HG03558 (cell line): ENCODE measurements at regions not wholly inside any gene's neighbourhood (a gene's known extent, or its start where the extent isn't known, plus 50 kb on each side); places are given as distances from the start of the nearest gene placed in this dataset.
"Not testable (repeated sequence)": the region's sequence is repeated elsewhere in the genome, so short reads cannot be mapped to it uniquely, and the experiment has no call there.

Experiments
- ATAC-seq: cut with Tn5 transposase; IDR thresholded peaks from one replicate; pipeline ENCODE4 v1.9.1; 2021; ENCODE audit warnings: moderate number of reproducible peaks; ENCODE audit not compliant: unreplicated experiment; ENCODE audit errors: extremely low read depth

- no peak for ATAC-seq
These were observed 319.2 kb upstream of the API5 start for GRCh38 chr11:42992594-42992993.

GRCh38 chr11:42996421-42997307, 315.1 kb upstream of the API5 start:
- no peak for ATAC-seq

DNA sequence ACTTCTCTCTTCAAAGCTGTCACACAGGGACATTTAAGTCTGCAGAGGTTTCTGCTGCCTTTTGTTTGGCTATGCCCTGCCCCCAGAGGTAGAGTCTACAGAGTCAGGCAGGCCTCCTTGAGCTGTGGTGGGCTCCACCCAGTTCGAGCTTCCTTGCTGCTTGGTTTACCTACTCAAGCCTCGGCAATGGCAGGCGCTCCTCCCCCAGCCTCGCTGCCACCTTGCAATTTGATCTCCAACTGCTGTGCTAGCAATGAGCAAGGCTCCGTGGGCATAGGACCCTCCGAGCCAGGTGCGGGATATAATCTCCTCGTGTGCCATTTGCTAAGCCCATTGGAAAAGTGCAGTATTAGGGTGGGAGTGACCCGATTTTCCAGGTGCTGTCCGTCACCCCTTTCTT, 306.9 kb upstream of the API5 start:
- not testable (repeated sequence) for ATAC-seq

- ATAC-seq: no peak
These were observed 301.8 kb upstream of the API5 start for GRCh38 chr11:43010042-43010441.

DNA sequence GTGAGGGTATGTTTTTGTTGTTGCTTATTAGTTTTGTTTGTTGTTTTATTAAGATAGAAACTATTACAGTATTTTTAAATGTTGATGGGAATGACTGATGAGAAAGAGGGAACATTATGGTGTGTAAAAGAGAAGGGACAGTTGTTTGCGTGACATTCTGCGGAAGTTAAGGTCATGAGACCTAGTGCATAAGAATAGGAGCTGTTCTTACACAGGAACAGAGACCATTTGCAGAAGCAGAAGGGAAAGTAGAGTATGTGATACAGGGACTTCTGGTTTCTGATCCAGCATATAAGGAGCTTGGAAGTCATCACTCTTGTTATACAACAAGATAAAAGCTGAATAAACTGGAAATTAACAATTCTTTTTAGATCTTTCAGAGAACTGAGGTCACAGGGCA, 299.2 kb upstream of the API5 start:
- no peak for ATAC-seq

DNA sequence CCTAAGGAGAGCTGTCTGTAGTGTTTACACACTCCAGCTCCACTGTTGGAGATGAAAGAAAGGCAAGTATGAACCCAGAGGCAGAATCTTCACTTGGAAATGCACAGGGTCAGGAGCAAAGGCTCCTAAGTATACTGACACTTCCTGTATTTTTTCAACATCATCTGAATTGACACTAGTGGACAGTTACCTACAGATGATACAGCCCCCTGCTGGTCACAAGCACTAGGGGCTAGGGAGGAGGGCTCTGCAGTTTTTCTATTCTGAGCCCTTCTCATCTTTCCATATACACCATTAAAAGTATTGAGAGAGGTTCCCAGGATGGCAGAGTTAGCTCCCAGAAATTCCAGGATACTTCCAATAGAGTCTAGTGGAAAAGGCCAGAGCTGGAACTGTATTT, 290.3 kb upstream of the API5 start:
- no peak for ATAC-seq

DNA sequence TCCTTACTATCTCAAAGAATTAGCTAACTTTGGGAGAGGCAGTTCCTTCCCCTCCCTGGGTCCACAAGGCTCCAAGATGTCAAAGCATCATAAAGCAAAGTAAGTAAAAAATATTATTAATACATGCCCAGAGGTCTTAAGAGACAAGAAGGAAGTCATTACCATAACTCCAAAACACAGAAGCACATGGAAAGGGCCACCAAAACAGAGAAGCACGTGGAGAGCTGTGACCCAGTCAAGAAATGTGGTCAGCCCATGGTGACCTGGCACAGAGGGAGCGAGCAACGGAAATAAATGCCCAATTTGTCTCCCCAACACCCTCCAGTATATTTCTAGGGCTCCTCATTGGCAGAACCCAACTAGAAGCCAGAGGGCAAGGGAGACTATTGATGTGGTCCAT, 277.5 kb upstream of the API5 start:
- ATAC-seq: no peak

GRCh38 chr11:43035086-43035485, 276.7 kb upstream of the API5 start:
- no peak for ATAC-seq

GRCh38 chr11:43053638-43054412, 258.0 kb upstream of the API5 start:
- no peak for ATAC-seq

DNA sequence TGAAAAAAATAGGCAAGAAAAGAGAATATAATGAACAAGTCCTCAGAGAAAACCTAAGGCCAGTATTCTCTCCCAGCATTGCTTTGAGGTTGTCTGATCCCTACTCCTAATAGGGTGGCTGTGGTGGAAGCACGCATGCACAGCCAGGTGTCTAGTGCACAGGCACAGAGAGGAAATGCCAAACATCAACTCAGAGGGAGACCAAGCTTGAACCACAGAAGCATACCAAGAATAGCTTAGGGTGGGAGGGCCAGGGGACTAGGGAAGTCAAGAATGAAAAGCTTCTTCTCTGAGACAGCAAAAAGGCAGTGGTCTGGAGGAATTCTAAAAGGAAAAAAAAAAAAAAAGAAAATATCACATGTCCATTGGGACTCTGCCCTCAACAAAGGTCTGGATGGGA, 244.1 kb upstream of the API5 start:
- no peak for ATAC-seq

DNA sequence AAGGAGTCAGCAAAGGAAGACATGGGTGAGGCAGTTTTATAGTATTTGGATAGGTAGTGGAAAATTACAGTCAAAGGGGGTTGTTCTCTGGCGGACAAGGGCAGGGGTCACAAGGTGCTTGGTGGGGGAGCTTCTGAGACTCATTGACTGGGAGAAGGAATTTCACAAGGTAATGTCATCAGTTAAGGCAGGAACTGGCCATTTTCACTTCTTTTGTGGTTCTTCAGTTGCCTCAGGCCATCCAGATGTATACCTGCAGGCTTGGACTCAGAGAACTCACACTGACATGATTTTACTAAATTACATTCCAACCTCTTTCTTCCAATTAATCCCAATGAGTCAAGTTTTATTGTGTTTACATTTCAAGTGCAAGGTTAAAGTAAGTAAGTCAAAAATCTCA, 240.5 kb upstream of the API5 start:
- no peak for ATAC-seq

DNA sequence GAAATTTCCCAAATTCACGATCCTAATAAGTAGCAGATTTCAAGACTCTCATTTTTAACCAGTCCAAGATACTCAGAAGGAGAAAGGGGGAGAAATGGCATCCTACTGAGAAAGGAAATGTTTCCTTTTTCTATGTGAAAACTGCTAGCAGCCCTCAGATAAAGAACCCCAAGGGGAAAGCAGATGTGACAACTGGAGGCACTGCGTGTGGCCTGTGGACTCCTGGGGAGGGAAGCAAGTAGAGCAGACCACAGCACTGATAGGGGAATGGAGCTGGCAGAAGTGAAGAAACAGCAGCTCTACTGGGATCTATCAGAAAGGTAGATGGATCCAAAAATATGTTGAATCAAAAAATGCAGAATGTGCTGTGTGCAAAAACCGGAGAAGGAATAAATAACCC, 239.7 kb upstream of the API5 start:
- ATAC-seq: no peak

DNA sequence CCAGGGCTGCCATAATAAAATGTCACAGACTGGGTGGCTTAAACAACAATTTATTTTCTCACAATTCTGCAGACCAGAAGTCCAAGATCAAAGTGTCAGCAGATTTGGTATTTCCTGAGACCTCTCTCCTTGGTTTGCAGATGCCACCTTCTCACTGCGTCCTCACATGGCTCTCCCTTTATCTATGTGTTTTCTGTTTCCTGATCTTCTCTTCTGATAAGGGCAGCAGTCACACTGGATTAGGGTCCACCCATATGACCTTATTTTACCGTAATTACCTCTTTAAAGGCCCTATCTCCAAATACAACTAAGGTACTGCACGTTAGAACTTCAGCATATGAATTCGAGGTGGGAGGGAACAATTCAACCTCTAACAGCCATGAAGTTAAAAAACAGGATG, 238.9 kb upstream of the API5 start:
- no peak for ATAC-seq

GRCh38 chr11:43074810-43075209, 237.0 kb upstream of the API5 start:
- ATAC-seq: no peak

- ATAC-seq: no peak
These were observed 210.7 kb upstream of the API5 start for GRCh38 chr11:43101113-43101512.

DNA sequence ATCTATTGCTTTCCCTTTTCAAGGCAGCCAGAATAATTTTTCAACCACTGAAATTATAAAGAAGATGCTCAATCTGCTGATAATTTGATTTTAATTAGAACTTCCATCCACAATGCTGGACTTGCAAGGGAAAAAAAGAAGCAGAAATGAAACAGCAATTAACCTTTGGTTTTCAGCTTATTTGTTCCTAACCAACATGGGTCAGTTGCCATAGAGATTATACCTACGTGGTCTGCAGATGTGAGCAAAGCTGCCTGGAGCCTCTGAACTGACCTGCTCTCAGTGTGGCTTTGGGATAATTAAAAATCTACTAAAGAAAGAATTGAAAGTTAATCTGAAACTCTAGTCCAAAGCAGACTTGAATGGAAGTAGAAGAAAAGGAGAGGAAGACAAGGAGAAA, 195.7 kb upstream of the API5 start:
- ATAC-seq: no peak

DNA sequence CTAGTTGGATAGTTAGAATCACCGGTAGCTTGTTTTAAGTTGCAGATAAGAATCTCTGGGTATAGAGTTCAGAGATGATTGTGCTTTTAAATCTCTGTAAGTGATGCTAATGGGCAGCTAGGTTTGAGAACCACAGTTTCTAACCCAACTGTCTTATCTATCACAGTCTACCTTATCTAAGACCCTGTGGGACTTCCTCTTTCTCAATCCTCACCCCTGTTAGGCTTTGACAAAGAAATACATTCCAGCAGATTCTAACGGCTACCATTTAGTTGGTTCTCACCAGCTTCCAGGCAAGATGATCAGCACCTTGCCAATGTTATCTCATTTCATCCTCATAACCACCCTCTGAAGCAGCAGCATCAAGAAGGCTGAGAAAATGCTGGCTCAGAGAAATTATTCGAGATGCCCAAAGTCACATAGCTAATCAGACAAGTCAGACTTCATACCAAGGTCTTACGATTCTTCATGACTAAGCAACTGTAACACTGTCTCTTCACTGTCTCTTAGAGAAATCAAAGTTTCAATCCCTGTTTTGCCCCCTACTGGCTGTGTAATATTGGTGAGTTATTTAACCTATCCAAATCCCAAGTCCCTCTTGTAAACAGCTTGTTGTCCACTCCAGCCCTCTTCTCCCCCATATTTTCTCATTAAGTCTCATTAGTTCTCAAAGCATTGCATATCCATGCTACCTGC, 192.4 kb upstream of the API5 start:
- no peak for ATAC-seq

- no peak for ATAC-seq
These were observed 189.2 kb upstream of the API5 start for GRCh38 chr11:43122546-43122945.

- ATAC-seq: no peak
These were observed 188.4 kb upstream of the API5 start for GRCh38 chr11:43123443-43123842.

GRCh38 chr11:43124272-43124935, 187.4 kb upstream of the API5 start:
- no peak for ATAC-seq
